HG03432 (cell line): ENCODE measurements at regions not wholly inside any gene's neighbourhood (a gene's known extent, or its start where the extent isn't known, plus 50 kb on each side); places are given as distances from the start of the nearest gene placed in this dataset.

ENCODE experiments used
- ATAC-seq: cut with Tn5 transposase; IDR thresholded peaks from one replicate; pipeline ENCODE4 v1.9.1; 2021; ENCODE audit warnings: mild to moderate bottlenecking, moderate library complexity; ENCODE audit not compliant: unreplicated experiment

- ATAC-seq = no peak
These were observed 368.8 kb downstream of the SUCLA2 start for GRCh38 chr13:47632311-47632710.

GRCh38 chr13:47628666-47629065 lies 372.4 kb downstream of the SUCLA2 start:
- no peak for ATAC-seq

GRCh38 chr13:47623862-47624261 lies 377.2 kb downstream of the SUCLA2 start:
- ATAC-seq = no peak

- ATAC-seq = no peak
These were observed 379.1 kb downstream of the SUCLA2 start for GRCh38 chr13:47621931-47622330.

GRCh38 chr13:47611664-47612288 lies 389.3 kb downstream of the SUCLA2 start:
- no peak for ATAC-seq

- no peak for ATAC-seq
These were observed 390.4 kb downstream of the SUCLA2 start for GRCh38 chr13:47610687-47611086.

GRCh38 chr13:47603365-47603764 lies 397.7 kb downstream of the SUCLA2 start:
- no peak for ATAC-seq

GRCh38 chr13:47598340-47598911 lies 402.6 kb downstream of the SUCLA2 start:
- no peak for ATAC-seq

- no peak for ATAC-seq
These were observed 406.2 kb downstream of the SUCLA2 start for GRCh38 chr13:47594833-47595232.

GRCh38 chr13:47592256-47592655 lies 408.8 kb downstream of the SUCLA2 start:
- no peak for ATAC-seq

- no peak for ATAC-seq
These were observed 412.4 kb downstream of the SUCLA2 start for GRCh38 chr13:47588676-47589075.

GRCh38 chr13:47572375-47572774 lies 428.7 kb downstream of the SUCLA2 start:
- no peak for ATAC-seq

- no peak for ATAC-seq
These were observed 437.0 kb downstream of the SUCLA2 start for GRCh38 chr13:47564041-47564440.

GRCh38 chr13:47556703-47557102 lies 444.4 kb downstream of the SUCLA2 start:
- no peak for ATAC-seq

GRCh38 chr13:47555235-47555634 lies 445.8 kb downstream of the SUCLA2 start:
- no peak for ATAC-seq

- no peak for ATAC-seq
These were observed 447.6 kb downstream of the SUCLA2 start for GRCh38 chr13:47553329-47553977.

GRCh38 chr13:47549219-47549752 lies 451.8 kb downstream of the SUCLA2 start:
- ATAC-seq = no peak

GRCh38 chr13:47548294-47548840 lies 452.7 kb downstream of the SUCLA2 start:
- no peak for ATAC-seq

GRCh38 chr13:47546391-47547225 lies 454.5 kb downstream of the SUCLA2 start:
- ATAC-seq = no peak

- no peak for ATAC-seq
These were observed 455.7 kb downstream of the SUCLA2 start for GRCh38 chr13:47545201-47546024.
